Suppressor macrophage treated with lipopolysaccharide for 4 hours (primary cell): ENCODE measurements at regions not wholly inside any gene's neighbourhood (a gene's known extent, or its start where the extent isn't known, plus 50 kb on each side); places are given as distances from the start of the nearest gene placed in this dataset.

Experiments used
- DNase-seq: peaks from one replicate; pipeline ENCODE4 v3.0.0-alpha.2; 2020

DNA sequence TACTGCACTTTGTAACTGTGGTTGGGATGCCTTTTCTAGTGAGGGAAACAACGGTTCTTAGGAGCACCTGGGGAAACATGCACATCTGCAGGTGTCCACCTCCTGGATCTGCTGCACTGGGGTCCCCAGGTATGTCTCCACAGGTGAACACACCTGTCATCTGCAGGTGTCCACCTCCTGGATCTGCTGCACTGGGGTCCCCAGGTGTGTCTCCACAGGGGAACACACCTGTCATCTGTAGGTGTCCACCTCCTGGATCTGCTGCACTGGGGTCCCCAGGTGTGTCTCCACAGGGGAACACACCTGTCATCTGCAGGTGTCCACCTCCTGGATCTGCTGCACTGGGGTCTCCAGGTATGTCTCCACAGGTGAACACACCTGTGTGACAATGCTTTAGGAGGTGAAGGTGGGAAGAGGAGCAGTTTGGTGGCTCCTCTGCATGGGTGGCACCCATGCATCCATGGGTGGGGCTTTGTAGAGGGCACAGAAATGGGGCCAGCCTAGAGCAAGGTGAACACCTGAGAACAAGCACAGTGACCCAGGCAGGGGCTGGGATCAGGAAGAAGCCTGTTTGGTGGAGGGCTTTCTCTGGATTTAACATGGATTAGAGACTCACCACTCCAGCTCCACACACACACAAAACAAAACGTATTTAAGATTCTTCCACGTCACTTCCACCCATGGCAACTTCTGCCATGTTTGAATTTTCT lies 206.0 kb upstream of the CDH4 start:
- DNase-seq = no peak

DNA sequence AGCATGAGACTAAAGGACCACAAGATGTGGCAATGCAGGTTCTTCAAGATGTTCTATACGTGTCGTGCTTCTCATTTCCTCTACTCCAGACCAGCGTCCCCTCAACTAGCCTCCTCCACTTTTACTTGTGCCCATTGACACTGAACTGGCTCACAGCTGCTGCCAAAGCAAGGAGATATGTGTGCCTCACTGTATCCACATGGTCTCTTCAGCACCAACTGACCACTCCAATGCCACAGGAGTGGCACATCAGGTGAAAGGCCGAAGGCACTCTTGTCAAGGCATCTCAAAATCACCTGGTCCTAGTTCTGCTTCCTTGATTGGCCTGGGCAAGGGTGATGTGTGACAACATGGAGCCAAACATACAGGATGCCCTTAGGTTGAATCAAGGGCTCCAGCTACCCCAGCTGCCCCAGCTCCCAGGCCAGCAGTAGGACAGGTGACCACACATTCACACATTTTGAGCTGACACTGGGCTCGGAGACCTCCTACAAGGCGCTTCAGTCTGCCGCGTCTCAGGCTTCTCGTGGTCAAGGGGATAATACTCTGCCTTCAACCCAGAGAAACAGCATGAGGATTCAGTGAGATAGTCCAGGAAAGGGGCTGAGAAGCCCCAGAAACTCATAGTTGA lies 205.2 kb upstream of the CDH4 start:
- DNase-seq = no peak

DNA sequence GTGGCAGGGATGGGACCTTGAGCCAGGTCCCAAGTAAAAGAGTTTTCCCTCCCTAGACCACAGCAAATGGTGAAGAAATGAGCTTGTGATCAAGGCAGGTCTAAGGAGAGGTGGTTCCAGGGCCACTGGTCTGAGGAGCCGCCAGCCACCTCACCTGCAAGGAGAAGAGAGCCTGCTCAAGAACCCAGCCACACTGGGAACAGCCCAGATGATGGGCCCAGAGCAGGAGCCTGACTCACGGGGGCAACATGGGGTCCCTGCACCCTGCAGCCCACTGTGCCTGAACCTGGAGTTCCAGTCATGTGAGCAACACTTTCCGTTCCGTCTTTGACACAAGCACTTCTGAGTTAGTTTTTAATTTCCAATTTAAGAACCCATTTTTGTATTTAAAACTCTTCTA lies 204.5 kb upstream of the CDH4 start:
- no peak for DNase-seq

DNA sequence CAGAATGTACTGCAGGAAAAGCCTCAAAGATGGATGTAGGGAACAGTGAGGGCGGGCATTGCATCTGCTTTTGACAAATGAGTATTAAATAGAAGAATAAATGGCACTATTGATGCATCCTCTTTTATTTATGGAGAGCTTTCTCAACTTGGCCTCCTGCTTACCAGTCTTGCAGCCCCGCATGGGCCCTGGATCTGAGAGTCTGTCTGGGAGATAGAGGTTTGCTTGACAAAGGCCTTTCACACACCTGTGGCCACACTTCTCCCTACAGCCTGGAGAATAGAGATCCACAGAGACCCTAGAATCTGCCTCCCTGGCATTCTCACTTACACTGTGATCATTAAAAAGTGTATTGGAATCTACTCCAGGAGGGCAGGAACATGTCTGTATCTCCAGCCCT lies 203.8 kb upstream of the CDH4 start:
- no peak for DNase-seq

DNA sequence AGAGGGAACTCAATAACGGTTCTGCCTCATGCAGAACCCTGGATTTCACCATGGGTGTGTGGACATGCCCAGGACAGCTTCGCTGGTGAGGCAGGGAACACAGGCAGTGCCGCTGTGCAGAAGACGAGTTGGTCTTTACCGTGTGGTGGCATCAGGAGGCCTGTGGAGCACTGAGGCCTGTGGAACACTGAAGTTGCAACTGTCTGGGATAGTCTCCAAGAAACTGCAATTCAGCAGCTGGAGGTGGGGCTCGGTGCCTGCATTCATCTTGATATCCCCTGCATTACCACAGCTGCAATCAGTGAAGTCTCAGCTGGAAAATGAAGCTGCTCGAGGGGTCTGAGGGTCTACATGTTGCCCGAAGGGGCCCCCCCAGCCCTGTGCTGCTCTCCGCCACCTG lies 202.4 kb upstream of the CDH4 start:
- no peak for DNase-seq

DNA sequence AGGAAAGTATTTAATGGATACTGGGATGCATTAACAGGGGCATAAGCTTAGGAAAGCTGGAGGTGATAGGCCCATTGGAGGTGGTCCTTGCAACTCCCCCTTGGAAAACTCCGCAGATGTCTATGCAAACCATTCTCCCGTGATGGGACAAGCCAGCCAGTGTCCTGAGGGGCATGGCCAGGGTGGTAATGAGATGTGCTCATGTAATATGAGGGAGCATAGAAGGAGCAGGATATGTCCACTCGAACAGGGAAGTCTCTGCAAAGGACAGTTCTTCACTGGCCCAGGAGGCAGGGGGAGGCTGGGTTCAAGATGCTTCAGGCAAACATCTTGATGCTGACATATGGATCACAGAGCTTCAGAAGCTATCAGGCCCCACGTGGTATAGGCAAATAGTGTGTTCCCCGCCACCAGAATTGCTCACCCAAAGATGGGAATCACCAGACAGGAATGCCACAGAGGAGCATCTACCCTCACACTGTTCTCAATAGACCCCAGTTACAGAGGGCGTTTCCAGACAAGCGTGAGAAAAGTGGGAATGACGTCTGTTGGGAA lies 201.6 kb upstream of the CDH4 start:
- DNase-seq = no peak

DNA sequence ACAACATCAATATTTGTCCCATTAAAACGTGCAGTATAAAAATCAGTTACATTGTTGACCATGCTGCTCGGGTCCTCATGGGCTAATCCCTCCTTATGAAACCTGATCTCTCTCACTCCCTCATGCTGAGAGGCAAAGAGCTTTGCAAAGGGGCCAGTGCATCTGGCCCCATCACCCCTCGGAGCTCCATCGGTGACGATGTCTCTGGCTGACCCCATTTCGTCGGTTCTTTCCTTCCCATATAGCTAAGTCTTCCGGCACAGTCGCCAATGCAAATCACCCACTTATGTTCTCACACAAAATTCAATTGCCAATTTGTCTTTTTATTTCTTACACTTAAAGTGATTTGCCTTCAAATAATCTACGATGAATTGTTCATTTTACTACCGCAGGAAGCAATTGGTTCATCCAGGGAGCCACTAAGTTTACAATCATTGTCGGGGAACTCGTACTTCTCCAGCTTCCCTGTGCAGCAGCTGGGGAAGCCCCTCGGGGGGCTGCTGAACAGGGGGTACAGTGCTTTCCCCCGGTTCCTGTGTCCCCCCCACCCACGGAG lies 199.8 kb upstream of the CDH4 start:
- DNase-seq = no peak

DNA sequence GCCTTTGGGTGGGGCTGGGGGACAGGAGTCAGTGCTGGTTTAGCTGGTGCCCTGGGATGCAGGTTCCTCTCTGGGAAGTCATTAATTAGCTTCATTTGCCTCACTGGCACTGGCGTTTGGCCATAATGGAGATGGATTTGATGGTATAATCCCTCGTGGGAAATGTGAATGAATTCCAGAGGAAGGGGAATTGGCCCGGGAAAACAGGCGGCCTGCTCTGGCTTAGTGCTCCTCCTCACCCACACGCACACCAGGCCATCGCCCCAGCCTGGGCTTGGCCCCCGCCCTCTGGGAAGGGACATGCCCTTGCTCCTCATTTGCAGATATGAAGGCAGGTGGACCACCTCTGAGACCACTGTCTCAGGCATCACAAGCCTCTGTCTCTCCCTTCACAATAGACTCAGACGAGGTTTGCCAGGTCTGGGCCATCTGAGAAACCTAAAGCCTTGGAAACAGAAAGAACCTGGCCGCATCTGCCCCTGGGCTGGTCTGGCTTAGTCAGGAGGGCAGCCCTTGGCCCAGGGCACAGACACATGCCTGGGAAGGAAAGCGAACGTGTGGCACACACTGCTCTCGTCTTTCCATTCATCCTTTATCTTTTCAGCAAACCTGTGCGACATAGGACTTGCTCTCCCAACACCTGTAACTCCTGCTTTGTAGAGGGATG lies 199.2 kb upstream of the CDH4 start:
- no peak for DNase-seq

DNA sequence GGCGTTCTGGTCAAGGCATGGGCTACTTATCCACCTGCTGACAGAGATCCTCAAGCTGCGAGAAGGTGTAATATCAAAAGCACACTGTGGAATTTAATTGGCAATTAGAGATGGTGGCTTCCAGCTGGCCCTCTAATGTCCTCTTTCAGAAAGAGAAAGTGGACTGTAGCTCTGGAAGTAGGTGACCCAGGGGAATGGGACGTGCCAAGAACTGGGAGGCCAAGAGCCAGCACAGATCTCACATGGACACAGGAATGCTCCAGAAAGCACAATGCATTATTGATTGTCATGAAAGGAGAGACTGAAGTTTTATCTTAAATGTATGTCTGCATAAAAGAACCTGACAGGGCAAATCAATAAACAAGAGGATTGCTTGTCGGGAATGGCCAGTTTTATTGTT lies 198.6 kb upstream of the CDH4 start:
- no peak for DNase-seq

DNA sequence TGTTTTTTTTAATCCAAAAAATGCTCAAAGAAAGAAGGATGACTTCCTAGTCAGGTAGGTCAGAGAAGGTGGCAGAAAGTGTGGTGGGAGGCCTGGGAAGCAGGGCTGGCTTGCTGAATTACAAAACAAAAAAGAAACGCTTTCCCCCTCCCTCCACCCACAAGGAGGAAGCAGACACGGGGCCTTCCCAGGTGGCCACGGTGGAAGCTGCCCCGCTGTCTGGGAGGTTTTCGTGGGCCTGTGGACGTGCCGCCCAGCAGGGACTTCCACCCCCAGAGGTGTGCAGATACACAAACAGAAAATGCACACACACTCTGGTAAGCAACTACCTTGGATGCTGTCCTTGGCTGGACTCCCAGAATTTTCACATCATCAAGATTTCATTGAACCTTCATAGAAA lies 198.2 kb upstream of the CDH4 start:
- DNase-seq = no peak

DNA sequence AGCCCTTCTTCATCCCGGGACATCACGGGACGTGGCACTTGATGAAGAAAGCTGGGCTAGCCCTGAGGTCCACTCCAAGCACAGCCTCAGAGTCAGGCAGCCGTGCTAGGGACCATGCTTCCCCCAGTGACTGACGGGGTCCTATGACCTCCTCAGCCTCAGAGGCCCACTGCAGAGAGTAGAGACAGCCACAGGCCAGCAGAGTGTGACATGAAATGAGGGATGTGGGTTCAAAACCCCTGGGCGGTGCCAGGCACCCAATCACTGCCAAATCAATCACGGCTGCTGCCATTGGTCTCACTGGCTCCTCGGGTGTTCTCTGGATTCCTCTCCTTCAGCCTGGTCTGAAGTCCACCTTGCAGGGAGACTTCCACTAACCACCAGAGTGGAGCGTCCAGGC lies 197.7 kb upstream of the CDH4 start:
- no peak for DNase-seq

DNA sequence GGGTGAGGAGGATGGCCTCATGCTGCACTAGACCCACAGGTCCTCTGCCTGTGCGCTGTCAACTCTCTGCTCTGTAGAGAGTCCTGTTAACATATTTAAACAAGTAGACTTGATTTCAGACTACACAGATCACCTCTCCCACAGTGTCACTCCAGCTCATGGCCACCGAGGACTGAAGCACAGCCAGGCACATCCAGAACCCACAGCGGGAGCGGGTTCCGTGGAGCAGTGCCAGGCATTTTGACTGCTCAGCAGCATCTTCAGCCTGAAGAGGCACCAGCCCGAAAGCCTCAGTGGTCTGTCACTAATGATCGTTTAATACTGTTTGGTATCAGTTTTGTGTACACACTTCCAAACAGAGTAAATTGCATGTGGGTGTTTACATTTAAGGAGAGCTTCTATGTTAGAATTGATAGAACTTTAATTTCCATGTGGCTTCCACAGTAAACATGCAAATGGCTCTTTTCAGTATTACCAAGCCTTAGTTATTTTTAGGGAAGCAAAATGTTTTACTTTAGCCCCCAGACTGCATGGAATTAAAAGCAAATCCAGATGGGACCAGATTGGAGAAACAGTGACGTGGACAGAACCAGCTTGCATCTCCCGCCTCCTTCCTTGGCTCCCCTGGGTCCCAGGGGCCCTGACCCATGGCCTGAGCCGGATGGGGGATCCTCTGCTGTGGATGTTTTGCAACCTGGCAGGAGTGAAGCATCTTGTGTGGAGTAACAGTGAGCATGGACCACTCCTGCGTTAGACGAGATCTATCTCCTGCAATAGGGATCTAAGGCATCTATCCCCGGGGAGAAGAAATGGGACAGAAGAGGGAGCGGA lies 196.7 kb upstream of the CDH4 start:
- no peak for DNase-seq

DNA sequence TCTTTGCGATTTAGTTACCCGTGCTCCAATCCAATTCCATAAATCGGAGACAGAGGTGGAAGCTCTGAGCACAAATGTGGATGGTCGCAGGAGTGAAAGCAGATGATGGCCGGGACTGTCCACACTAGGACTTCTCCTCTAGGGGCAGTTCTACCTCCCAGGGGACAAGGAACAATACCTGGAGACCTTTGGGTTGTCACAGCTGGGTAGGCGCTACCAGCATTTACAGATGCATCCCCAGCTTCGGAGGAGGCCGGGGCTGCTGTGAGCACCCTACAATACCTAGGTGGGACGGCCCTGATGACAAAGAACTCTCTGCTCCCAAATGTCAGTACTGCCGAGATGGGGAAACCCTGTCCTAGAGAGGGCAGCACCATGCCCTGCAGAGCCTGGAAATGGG lies 195.9 kb upstream of the CDH4 start:
- DNase-seq = no peak

DNA sequence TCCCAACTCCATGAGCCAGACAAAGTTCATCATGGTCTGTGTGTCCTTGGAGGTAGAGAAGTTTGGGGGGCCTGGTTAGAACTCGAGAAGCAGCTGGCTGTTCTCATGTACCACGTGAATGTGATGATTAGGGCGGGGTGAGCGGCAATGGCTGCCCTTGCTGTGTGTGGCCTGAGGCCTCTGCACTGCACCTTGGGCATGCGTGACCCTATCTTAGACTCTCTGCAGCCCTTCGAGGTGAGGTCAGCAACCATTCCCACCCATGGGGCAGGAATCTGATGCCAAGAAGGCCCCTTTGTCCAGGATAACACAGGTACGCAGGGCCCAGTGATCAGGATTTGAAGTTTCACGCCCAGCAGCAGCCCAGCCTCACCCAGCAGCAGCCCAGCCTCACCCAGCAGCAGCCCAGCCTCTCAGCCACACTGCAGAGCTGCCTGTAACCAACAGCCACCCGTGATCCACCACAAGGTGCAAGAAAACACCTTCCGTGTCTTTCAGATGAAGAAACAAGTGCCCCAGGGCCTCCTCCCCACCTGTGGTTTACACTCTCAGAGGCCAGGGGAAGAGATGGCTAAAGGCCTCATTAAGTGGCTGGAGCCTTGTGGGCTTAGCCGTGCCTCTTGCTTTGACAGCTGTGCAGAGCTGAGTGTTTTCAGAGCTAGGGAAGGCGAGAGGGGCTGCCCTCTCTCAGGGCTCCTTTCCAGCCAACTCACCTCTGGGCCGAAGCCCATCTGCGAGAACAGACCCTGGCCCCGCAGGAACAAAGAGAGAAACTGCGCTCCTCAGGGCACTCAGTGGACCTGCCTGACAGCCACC lies 195.2 kb upstream of the CDH4 start:
- DNase-seq = no peak

DNA sequence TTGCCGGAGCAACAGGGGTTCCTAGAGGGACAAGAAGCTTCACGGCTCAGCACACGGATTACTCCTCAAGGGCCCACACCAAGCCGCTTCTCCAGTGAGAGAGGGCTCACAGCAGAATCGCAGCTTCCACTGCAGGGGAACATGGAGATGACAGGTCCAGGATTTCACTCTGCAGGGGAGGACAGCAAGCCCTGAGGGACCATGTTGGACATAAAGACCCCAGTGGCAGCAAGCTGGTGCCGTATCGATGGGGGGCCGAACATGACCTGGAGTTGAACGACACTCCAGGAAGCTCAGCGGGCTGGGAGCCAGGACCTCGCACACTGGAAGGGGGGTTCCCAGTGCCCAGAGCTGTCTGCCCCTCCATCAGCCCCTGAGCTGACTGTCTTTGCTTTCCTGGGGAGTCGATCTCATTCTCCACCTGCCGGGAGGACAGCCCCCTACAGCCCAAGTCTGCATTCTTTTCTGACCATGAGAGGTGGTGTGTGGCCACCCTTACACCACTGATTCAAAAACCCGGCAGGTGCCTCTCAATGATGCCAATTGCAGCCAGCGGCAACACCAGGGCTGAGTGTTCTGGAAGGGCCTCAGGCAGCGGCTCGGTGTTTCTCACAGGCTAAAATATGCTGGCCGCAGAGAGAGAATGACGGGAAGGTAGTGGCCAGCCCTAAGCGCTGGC lies 194.5 kb upstream of the CDH4 start:
- no peak for DNase-seq

DNA sequence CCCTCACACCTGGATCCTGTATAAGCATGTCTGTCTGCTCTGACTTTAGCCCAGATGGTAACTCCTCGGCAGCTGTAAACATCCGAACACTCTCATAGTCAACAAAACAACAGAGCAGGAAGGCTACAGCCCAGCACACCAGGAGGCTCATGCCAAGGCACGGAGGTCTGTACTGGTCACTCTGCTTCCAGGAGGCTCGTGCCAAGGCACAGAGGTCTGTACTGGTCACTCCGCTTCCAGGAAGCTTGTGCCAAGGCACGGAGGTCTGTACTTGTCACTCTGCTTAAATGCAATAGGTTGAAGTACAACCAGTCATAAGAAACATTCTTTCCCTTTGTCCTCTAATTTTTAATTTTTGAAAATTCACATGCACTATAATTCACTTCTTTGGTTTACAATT lies 190.1 kb upstream of the CDH4 start:
- no peak for DNase-seq

DNA sequence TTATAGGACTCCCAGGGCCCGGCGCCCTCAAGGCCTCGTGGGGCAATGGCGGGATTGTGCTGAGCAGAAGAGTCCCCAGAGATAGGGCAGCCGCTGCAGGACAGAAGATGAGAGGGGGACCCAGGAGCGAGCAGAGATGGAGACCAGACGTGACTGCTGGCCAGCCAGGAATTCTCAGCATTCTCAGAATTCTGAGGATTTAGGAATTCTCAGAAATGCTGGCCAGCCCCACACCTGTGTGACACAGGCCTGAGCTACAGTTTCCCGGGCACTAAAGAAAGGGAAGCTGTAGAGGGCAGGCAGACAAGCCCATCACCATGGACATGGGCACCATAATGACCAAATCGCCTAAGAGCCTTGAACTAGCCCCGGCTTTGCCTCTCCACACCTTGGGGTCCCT lies 186.2 kb upstream of the CDH4 start:
- DNase-seq = no peak

DNA sequence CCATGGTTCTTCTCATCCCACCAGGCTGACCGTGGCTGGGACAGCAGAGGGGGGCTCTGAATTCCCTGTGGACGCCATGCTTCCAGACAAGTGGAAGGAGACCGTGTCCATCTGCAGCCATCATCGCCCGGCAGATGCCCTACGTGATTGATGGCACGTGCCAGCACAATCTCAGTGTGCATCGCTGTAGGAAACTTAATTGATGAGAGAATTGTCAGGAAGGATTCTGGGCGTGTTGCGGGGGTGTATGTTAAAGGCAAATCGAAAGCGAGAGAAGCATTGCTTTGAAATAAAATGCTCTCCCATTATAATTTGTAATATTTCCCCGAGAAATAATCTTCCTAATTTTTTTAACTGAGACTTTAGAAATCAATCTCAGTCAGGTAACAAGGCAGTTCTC lies 185.5 kb upstream of the CDH4 start:
- DNase-seq = no peak

DNA sequence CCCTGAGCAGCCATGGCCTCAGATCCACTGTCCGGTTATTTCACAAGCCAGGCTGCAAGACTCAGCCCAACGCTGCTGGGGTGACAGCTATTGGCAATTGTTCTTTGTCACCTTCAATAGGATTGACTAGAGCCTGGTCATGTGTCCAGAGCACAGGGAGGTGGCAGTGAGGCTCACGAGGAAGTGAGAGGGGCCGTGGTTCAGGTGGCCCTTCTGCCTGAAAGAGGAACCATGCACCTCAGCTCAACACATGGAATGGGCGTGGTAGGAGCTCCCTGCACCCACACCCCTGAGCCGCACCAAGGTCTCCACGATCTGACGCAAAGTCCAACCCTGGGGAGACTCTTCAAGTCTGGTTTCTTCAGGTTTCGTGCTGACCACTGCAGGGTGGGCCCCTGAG lies 184.8 kb upstream of the CDH4 start:
- DNase-seq = no peak

DNA sequence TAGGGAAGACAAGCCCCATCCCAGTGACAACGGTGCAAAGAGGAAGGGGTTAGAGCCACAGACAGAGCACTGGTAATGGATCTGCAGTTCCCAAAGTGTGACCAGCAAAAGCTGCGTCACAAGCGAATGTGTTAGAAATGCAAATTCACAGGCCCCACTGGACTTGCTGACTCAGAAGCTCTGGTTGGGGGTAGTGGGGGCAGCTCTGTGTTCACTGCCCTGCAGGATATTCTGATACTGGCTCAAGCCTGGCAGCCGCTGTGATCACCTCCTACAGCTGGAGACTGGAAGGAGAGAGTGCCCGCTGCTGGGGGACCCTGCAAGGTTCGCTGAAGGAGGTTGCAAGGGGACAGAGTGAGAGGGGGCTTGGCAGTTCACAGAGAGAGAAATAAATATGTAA lies 179.7 kb upstream of the CDH4 start:
- no peak for DNase-seq

DNA sequence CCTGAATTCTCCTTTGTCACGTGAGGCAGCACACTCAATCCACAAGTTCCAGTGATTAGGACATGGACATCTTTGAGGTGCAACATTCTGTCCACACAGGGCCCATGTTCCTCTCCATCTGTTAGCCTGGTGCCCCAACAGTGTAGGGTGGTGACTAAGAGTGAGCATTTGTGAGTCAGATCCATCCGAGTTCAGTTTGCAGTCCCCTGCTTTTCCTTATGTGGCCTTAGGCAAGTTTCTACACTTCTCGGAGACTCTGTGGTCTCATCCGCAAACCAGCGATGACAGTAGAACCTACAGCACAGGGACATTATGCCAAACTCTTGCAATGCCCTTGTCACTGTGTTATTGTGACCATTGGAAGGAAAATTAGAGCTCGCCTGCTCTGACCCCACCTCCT lies 178.7 kb upstream of the CDH4 start:
- DNase-seq = no peak

DNA sequence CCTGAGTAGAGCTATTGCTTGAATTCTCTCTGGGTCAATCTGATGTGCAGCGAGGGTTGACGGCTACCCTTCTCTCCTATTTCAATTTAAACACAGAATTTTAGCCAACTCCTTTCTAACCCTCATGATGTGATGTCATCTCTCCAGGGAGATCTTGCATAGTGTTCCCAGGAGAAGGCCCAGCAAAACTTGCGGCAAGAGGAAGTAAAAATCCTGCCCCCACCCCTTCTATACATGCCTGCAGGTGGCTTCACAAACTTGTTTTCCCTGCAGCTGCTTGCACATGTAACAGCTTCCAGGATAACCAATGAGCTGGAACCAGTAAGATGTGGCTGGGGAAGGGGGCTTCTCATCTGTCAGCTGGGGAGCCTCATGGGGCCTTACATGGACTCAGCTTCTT lies 169.3 kb upstream of the CDH4 start:
- no peak for DNase-seq
